H1 (cell line): ENCODE measurements at regions not wholly inside any gene's neighbourhood (a gene's known extent, or its start where the extent isn't known, plus 50 kb on each side); places are given as distances from the start of the nearest gene placed in this dataset.

Experiments
- CTCF ChIA-PET: fragments of 300-600 bp; sonication (Branson Sonifier 250); formaldehyde crosslinking; loops from one replicate; lab custom pipeline; 2021; ENCODE audit not compliant: partially characterized antibody; lab: Charles Lee
- POLR2A ChIA-PET: fragments of 300-600 bp; sonication (Branson Sonifier 250); formaldehyde crosslinking; loops from one replicate; lab custom pipeline; 2021; ENCODE audit warnings: inconsistent platforms; ENCODE audit not compliant: partially characterized antibody; lab: Charles Lee
- DNase-seq, 2 experiments: peaks; one replicate each; pipeline versions ENCODE4 v3.0.0 to v3.0.0-alpha.2; 2010 to 2022; ENCODE audit warnings: low spot score in 2 of 2, low read depth in 1 of 2, mixed read lengths in 1 of 2
- FAIRE-seq: peaks from 2 replicates; lab custom pipeline; 2011; peaks lifted over from hg19 to GRCh38; lab: Jason Lieb, UNC
- H2AFZ ChIP-seq: 2 replicates; pipeline ENCODE4 v1.8.1; 2012; ENCODE audit warnings: low read length, inconsistent platforms
- H2AK5ac ChIP-seq: 2 replicates; pipeline ENCODE4 v1.6.1; 2013; ENCODE audit warnings: low read depth, low read length
- H2BK120ac ChIP-seq: replicated peaks from 2 replicates; pipeline ENCODE3; 2013; ENCODE audit warnings: low read depth, low read length, inconsistent platforms
- H2BK12ac ChIP-seq: 2 replicates; pipeline ENCODE4 v1.6.1; 2013; ENCODE audit warnings: low read depth, low read length
- H2BK15ac ChIP-seq: 2 replicates; pipeline ENCODE4 v1.6.1; 2013; ENCODE audit warnings: low read length
- H2BK20ac ChIP-seq: 2 replicates; pipeline ENCODE4 v1.6.1; 2013; ENCODE audit warnings: low read length
- H2BK5ac ChIP-seq: 2 replicates; pipeline ENCODE4 v1.6.1; 2013; ENCODE audit warnings: low read depth, low read length
- H3K14ac ChIP-seq: 2 replicates; pipeline ENCODE4 v1.6.1; 2013; ENCODE audit warnings: inconsistent platforms; ENCODE audit not compliant: insufficient read length
- H3K18ac ChIP-seq: 2 replicates; pipeline ENCODE4 v1.6.1; 2013; ENCODE audit warnings: low read length; ENCODE audit errors: extremely low read depth
- H3K23ac ChIP-seq: 2 replicates; pipeline ENCODE4 v1.6.1; 2013; ENCODE audit warnings: inconsistent platforms; ENCODE audit not compliant: insufficient read length
- H3K23me2 ChIP-seq: 2 replicates; pipeline ENCODE4 v1.6.1; 2013; ENCODE audit warnings: low read depth, low read length
- H3K27ac ChIP-seq: 2 replicates; pipeline ENCODE4 v1.6.1; 2011; ENCODE audit warnings: low read depth, low read length, inconsistent platforms
- H3K27me3 ChIP-seq, 4 experiments: replicated peaks in 1 of 4; 1 replicate in 1 of 4; 2 replicates in 3 of 4; pipeline versions ENCODE4 v1.6.1 to v1.8.1; 2011 to 2013; ENCODE audit warnings: low read length in 3 of 4, mild to moderate bottlenecking in 3 of 4, inconsistent platforms in 2 of 4, mixed read lengths in 2 of 4, moderate library complexity in 1 of 4; ENCODE audit not compliant: control insufficient read depth in 3 of 4, insufficient read depth in 3 of 4; ENCODE audit errors: extremely low read depth in 1 of 4
- H3K36me3 ChIP-seq, 4 experiments: 2 replicates each; pipeline versions ENCODE4 v1.6.1 to v1.8.1; 2011 to 2013; ENCODE audit warnings: mild to moderate bottlenecking in 4 of 4, low read length in 3 of 4, moderate library complexity in 2 of 4, control low read depth in 1 of 4, inconsistent platforms in 1 of 4; ENCODE audit not compliant: insufficient read depth in 4 of 4, control insufficient read depth in 2 of 4
- H3K4ac ChIP-seq: replicated peaks from 2 replicates; pipeline ENCODE3; 2013; ENCODE audit warnings: low read length, low read depth, mixed read lengths, inconsistent platforms; ENCODE audit not compliant: insufficient read length
- H3K4me1 ChIP-seq, 4 experiments: replicated peaks in 1 of 4; 1 replicate in 1 of 4; 2 replicates in 3 of 4; pipeline versions ENCODE4 v1.6.1 to v1.8.1; 2011 to 2013; ENCODE audit warnings: low read length in 3 of 4, inconsistent platforms in 2 of 4, mixed read lengths in 1 of 4; ENCODE audit not compliant: insufficient read depth in 4 of 4, control insufficient read depth in 3 of 4
- H3K4me2 ChIP-seq, 2 experiments: 2 replicates each; pipeline versions ENCODE4 v1.6.1 to v1.8.1; 2011 to 2013; ENCODE audit warnings: low read depth in 2 of 2, low read length in 2 of 2, control low read depth in 1 of 2, inconsistent platforms in 1 of 2, mild to moderate bottlenecking in 1 of 2; ENCODE audit not compliant: insufficient read depth in 1 of 2
- H3K4me3 ChIP-seq, 4 experiments: fragments of 200-600, 300-600 bp in 1 of 4; sonication (generic), shearing (Covaris generic), sonication (Bioruptor Twin) in 1 of 4; 2 replicates each; pipeline versions ENCODE4 v1.5.1 to v1.8.1; 2011 to 2016; ENCODE audit warnings: low read length in 4 of 4, low read depth in 3 of 4, control low read depth in 2 of 4, inconsistent platforms in 2 of 4, mild to moderate bottlenecking in 2 of 4, mixed read lengths in 1 of 4, moderate library complexity in 1 of 4; ENCODE audit not compliant: insufficient read depth in 2 of 4; ENCODE audit errors: extremely low read depth in 1 of 4
- H3K56ac ChIP-seq: replicated peaks from 2 replicates; pipeline ENCODE3; 2013; ENCODE audit warnings: low read depth, mild to moderate bottlenecking, mixed read lengths, low read length, inconsistent platforms; ENCODE audit not compliant: insufficient read length
- H3K79me1 ChIP-seq: 2 replicates; pipeline ENCODE4 v1.6.1; 2013; ENCODE audit warnings: low read depth, low read length, control low read depth
- H3K79me2 ChIP-seq, 2 experiments: 2 replicates each; pipeline versions ENCODE4 v1.6.1 to v1.8.1; 2012 to 2013; ENCODE audit warnings: low read length in 2 of 2, mild to moderate bottlenecking in 2 of 2, inconsistent platforms in 1 of 2; ENCODE audit not compliant: insufficient read depth in 2 of 2, control insufficient read depth in 1 of 2
- H3K9ac ChIP-seq, 4 experiments: replicated peaks in 1 of 4; 1 replicate in 1 of 4; 2 replicates in 3 of 4; pipeline versions ENCODE4 v1.6.1 to v1.8.1; 2011 to 2013; ENCODE audit warnings: low read depth in 3 of 4, low read length in 3 of 4, control low read depth in 2 of 4, mild to moderate bottlenecking in 2 of 4, moderate library complexity in 2 of 4, inconsistent platforms in 1 of 4; ENCODE audit errors: extremely low read depth in 1 of 4
- H3K9me3 ChIP-seq, 2 experiments: 2 replicates each; pipeline versions ENCODE4 v1.6.1 to v1.8.1; 2012 to 2013; ENCODE audit warnings: mild to moderate bottlenecking in 2 of 2, moderate library complexity in 2 of 2, control low read depth in 1 of 2, inconsistent platforms in 1 of 2, low read depth in 1 of 2, low read length in 1 of 2, mixed read lengths in 1 of 2; ENCODE audit not compliant: insufficient read depth in 2 of 2
- H4K20me1 ChIP-seq, 2 experiments: replicated peaks in 1 of 2; 2 replicates each; pipeline versions ENCODE3 to v1.8.1; 2011 to 2013; ENCODE audit warnings: inconsistent platforms in 2 of 2, low read length in 2 of 2, mild to moderate bottlenecking in 1 of 2; ENCODE audit not compliant: insufficient read depth in 2 of 2, control insufficient read depth in 1 of 2
- H4K5ac ChIP-seq: 2 replicates; pipeline ENCODE4 v1.6.1; 2013; ENCODE audit warnings: low read length, low read depth, mixed read lengths, inconsistent platforms; ENCODE audit not compliant: insufficient read length
- H4K8ac ChIP-seq: 2 replicates; pipeline ENCODE4 v1.8.0; 2013; ENCODE audit warnings: mild to moderate bottlenecking, moderate library complexity, low read length, inconsistent platforms; ENCODE audit not compliant: insufficient read depth; ENCODE audit errors: extremely low read depth
- H4K91ac ChIP-seq: replicated peaks from 2 replicates; pipeline ENCODE3; 2013; ENCODE audit warnings: low read length, mixed read lengths, inconsistent platforms; ENCODE audit not compliant: insufficient read length
- CBX5 ChIP-seq: fragments of 300-800, 300-1000 bp; sonication (generic); IDR thresholded peaks from 2 replicates; pipeline ENCODE4 v1.7.1; 2016; ENCODE audit warnings: antibody characterized with exemption, low read length, low read depth
- CTBP2 ChIP-seq: IDR thresholded peaks from 2 replicates; pipeline ENCODE4 v1.7.0; 2011; ENCODE audit warnings: borderline replicate concordance, mild to moderate bottlenecking, moderate library complexity, mixed read lengths, low read length; ENCODE audit not compliant: insufficient read depth, insufficient read length
- FOSL1 ChIP-seq: IDR thresholded peaks from 2 replicates; pipeline ENCODE4 v1.6.1; 2011; ENCODE audit warnings: mild to moderate bottlenecking, low read depth, low read length, moderate library complexity; ENCODE audit not compliant: insufficient read depth
- HDAC2 ChIP-seq, 2 experiments: fragments of 300-600 bp in 1 of 2; sonication (generic) in 1 of 2; IDR thresholded peaks; 2 replicates each; pipeline ENCODE4 v1.6.1; 2011 to 2012; ENCODE audit warnings: low read depth in 2 of 2, low read length in 2 of 2, mild to moderate bottlenecking in 2 of 2, moderate library complexity in 2 of 2, borderline replicate concordance in 1 of 2, inconsistent platforms in 1 of 2
- KDM4A ChIP-seq: IDR thresholded peaks from one replicate; pipeline ENCODE4 v1.7.1; 2012; ENCODE audit warnings: low read depth, mild to moderate bottlenecking, moderate library complexity, low read length, inconsistent platforms; ENCODE audit not compliant: severe bottlenecking
- KDM5A ChIP-seq: fragments of 200-600 bp; IDR thresholded peaks from 2 replicates; pipeline ENCODE4 v1.7.1; 2012; ENCODE audit warnings: mild to moderate bottlenecking, low read length, inconsistent platforms, mixed read lengths
- SAP30 ChIP-seq: fragments of 300-600 bp; sonication (generic); IDR thresholded peaks from 2 replicates; pipeline ENCODE4 v1.7.1; 2012; ENCODE audit warnings: low read length, moderate library complexity, mild to moderate bottlenecking, inconsistent platforms; ENCODE audit not compliant: insufficient read depth, insufficient replicate concordance
- SP1 ChIP-seq: IDR thresholded peaks from 2 replicates; pipeline ENCODE4 v1.6.1; 2011; ENCODE audit warnings: low read depth, low read length
- TBP ChIP-seq: IDR thresholded peaks from 2 replicates; pipeline ENCODE4 v1.6.1; 2011; ENCODE audit warnings: low read depth, low read length, improper control_type of control experiment
- ZNF274 ChIP-seq: IDR thresholded peaks from 2 replicates; pipeline ENCODE4 v1.7.0; 2012; ENCODE audit warnings: low read length, borderline replicate concordance; ENCODE audit errors: extremely low read depth
- WGBS, 2 experiments: shearing (Covaris generic) in 1 of 2; methylation state at CpG; one replicate each; pipeline versions ENCODE4 v1.1.6 to v1.1.7; 2013 to 2015; ENCODE audit warnings: low lambda C conversion rate in 2 of 2, mixed read lengths in 2 of 2, inconsistent platforms in 1 of 2, low coverage in 1 of 2, missing lambda C conversion rate in 1 of 2; ENCODE audit not compliant: insufficient replicate concordance in 2 of 2, insufficient coverage in 1 of 2, insufficient read length in 1 of 2; ENCODE audit errors: extremely low coverage in 1 of 2, missing lambda C conversion rate in 1 of 2; 5-methylcytosine and 5-hydroxymethylcytosine counted together

GRCh38 chrX:40526412-40526811 is 54.4 kb upstream of the ATP6AP2 start:
- no peak for DNase-seq
- Histone ChIP-seq H3K23ac (no peak overlapping the region), H3K9ac (no peak overlapping the region), H3K9me3 (peaks cover 0 to 3% of the 10 kb centered on the region in 2 experiments; a peak in 1 of 4 replicates), H2BK20ac (no peak overlapping the region), H3K4me3 (no peak overlapping the region), H4K8ac (no peak overlapping the region), H3K18ac (no peak overlapping the region), H3K79me1 (no peaks in the 10 kb centered on the region), H4K5ac (no peak overlapping the region), H2AFZ (no peak overlapping the region), H4K91ac (no peak overlapping the region), H3K23me2 (no peaks in the 10 kb centered on the region), H2BK120ac (no peak overlapping the region), H3K27ac (no peak overlapping the region), H4K20me1 (no peaks in the 10 kb centered on the region), H3K27me3 (no peaks in the 10 kb centered on the region), H2BK12ac (no peak overlapping the region), H2BK15ac (no peak overlapping the region), H3K56ac (no peak overlapping the region), H3K4me1 (peaks cover 0 to 3% (median 2%) of the 10 kb centered on the region in 4 experiments; a peak in 3 of 7 replicates), H3K4ac (no peak overlapping the region), H2BK5ac (no peak overlapping the region), H2AK5ac (no peak overlapping the region), H3K79me2 (no peaks in the 10 kb centered on the region), H3K14ac (no peak overlapping the region), H3K36me3 (no peaks in the 10 kb centered on the region), H3K4me2 (no peak overlapping the region)
- ChIA-PET CTCF (interaction anchor here (1.8 kb wide), 1 partner anchor 13 kb away, joined by 8 read pairs; no protein-coding TSS in a partner anchor), POLR2A (no interaction called here)
- WGBS, 2 experiments: 100% methylated on average over 1 of the region's 2 CpGs; no CpG with 5 or more reads in 1 of the 2 experiments
- TF ChIP-seq ZNF274: no peak
- TF ChIP-seq KDM5A: no peak
- TF ChIP-seq CTBP2: no peak
- TF ChIP-seq FOSL1: no peak
- TF ChIP-seq CBX5: no peak
- TF ChIP-seq SAP30: no peak
- no peak for TF ChIP-seq SP1
- TF ChIP-seq KDM4A: no peak
- TF ChIP-seq HDAC2 (IDR thresholded peaks at IDR 0.05; ENCODE audit: borderline replicate concordance in 1 of 2, low read depth in 2 of 2, low read length in 2 of 2): no peak
- no peak for TF ChIP-seq TBP
- FAIRE-seq: no peak
